Mesothelial cell of epicardium (in vitro differentiated cells): ENCODE measurements at regions not wholly inside any gene's neighbourhood (a gene's known extent, or its start where the extent isn't known, plus 50 kb on each side); places are given as distances from the start of the nearest gene placed in this dataset.

Experiments used
- DNase-seq, 2 experiments: peaks; one replicate each; pipeline ENCODE4 v3.0.0; 2021; ENCODE audit warnings: low spot score in 2 of 2; ENCODE audit not compliant: unreplicated experiment in 2 of 2
- H3K27ac Mint-ChIP-seq: 2 replicates; pipeline ENCODE4 v1.8.0; 2021; ENCODE audit warnings: mixed read lengths
- H3K27me3 Mint-ChIP-seq: 2 replicates; pipeline ENCODE4 v1.8.0; 2021; ENCODE audit warnings: low read depth, mixed read lengths
- H3K36me3 Mint-ChIP-seq: 2 replicates; pipeline ENCODE4 v1.8.0; 2021; ENCODE audit warnings: mixed read lengths
- H3K4me1 Mint-ChIP-seq: 2 replicates; pipeline ENCODE4 v1.8.0; 2021; ENCODE audit warnings: mixed read lengths
- H3K4me3 Mint-ChIP-seq: 2 replicates; pipeline ENCODE4 v1.8.0; 2021; ENCODE audit warnings: mild to moderate bottlenecking, moderate library complexity, mixed read lengths
- H3K9me3 Mint-ChIP-seq: 2 replicates; pipeline ENCODE4 v1.8.0; 2021; ENCODE audit warnings: mixed read lengths
- CTCF ChIP-seq: fragments of 200-600 bp; sonication (generic); IDR thresholded peaks from one replicate; pipeline ENCODE4 v1.5.0; 2021; ENCODE audit warnings: antibody characterized with exemption; ENCODE audit not compliant: unreplicated experiment

GRCh38 chr18:26640541-26640940 is 92.2 kb upstream of the KCTD1 start:
- no peaks in the 10 kb centered on the region for H3K36me3 Mint-ChIP-seq
- H3K4me1 Mint-ChIP-seq, result peaks cover 3% of the 10 kb centered on the region
- no peaks in the 10 kb centered on the region for H3K9me3 Mint-ChIP-seq
- DNase-seq, result no peak
- H3K27ac Mint-ChIP-seq, result no peak overlapping the region
- H3K27me3 Mint-ChIP-seq, result no peaks in the 10 kb centered on the region
- TF ChIP-seq CTCF, result no peak
- no peak overlapping the region for H3K4me3 Mint-ChIP-seq

GRCh38 chr18:26639149-26639548 is 90.8 kb upstream of the KCTD1 start:
- no peaks in the 10 kb centered on the region for H3K4me1 Mint-ChIP-seq

DNA sequence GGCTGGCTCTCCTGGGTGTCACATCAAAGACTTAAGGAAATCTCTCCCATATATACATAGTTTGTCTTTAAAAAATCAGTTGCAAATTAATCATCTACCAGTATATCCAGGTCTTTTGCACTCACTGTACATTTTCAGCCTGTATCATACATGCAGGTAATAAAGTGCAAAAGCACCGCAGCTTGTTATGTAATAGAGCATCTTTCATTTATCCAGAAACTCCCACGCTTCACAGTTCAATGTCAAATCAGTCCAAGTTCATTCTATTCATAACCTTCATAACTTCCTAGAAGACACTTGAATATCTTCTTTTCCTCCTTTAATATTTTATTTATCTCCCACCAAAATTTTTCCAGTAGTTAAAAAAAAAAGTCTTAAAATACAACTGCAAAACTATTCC is 89.6 kb upstream of the KCTD1 start:
- Mint-ChIP-seq H3K4me3 (no peak overlapping the region), H3K36me3 (no peaks in the 10 kb centered on the region), H3K27ac (no peak overlapping the region), H3K4me1 (no peaks in the 10 kb centered on the region), H3K27me3 (no peaks in the 10 kb centered on the region), H3K9me3 (no peaks in the 10 kb centered on the region)
- no peak for DNase-seq
- no peak for TF ChIP-seq CTCF

More at GRCh38 chr18:26639149-26639548, 90.8 kb upstream of the KCTD1 start:
- Mint-ChIP-seq H3K9me3 (no peaks in the 10 kb centered on the region), H3K36me3 (no peaks in the 10 kb centered on the region), H3K27me3 (no peaks in the 10 kb centered on the region), H3K4me3 (no peak overlapping the region), H3K27ac (no peak overlapping the region)
- DNase-seq, result no peak
- no peak for TF ChIP-seq CTCF

- Mint-ChIP-seq H3K9me3 (no peaks in the 10 kb centered on the region), H3K36me3 (no peaks in the 10 kb centered on the region), H3K27ac (no peak overlapping the region), H3K4me3 (no peak overlapping the region), H3K4me1 (no peaks in the 10 kb centered on the region), H3K27me3 (no peaks in the 10 kb centered on the region)
- no peak for TF ChIP-seq CTCF
- DNase-seq, result no peak
These were observed 89.0 kb upstream of the KCTD1 start for GRCh38 chr18:26637324-26637723.

GRCh38 chr18:26635466-26635865 is 87.1 kb upstream of the KCTD1 start:
- no peaks in the 10 kb centered on the region for H3K36me3 Mint-ChIP-seq
- no peak overlapping the region for H3K27ac Mint-ChIP-seq
- DNase-seq, result no peak
- TF ChIP-seq CTCF, result no peak
- H3K4me1 Mint-ChIP-seq, result no peaks in the 10 kb centered on the region
- H3K4me3 Mint-ChIP-seq, result no peak overlapping the region
- H3K9me3 Mint-ChIP-seq, result no peaks in the 10 kb centered on the region
- H3K27me3 Mint-ChIP-seq, result no peaks in the 10 kb centered on the region

DNA sequence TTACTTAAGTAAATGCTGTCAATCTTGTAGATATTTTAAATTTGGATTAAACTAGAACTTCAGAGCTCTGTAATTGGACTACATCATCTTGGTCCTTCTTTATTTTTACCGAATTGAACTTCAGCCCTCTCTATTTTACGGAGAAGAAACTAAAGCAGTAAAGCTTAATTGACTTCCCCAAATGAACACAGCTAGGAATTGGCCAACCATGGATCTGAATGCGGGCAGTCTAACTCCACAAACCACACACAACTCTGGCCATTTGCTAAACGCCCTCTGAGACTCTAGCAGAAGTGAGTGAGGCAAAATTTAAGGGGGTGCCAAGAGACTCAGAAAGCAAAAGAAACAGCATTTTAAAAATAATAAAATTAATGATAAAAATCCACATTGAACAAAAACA is 86.3 kb upstream of the KCTD1 start:
- DNase-seq, result no peak
- H3K27me3 Mint-ChIP-seq, result no peaks in the 10 kb centered on the region
- no peak for TF ChIP-seq CTCF
- no peaks in the 10 kb centered on the region for H3K9me3 Mint-ChIP-seq
- no peak overlapping the region for H3K27ac Mint-ChIP-seq
- no peaks in the 10 kb centered on the region for H3K36me3 Mint-ChIP-seq
- no peak overlapping the region for H3K4me3 Mint-ChIP-seq
- no peaks in the 10 kb centered on the region for H3K4me1 Mint-ChIP-seq
